IMR-90 (cell line): ENCODE measurements at regions not wholly inside any gene's neighbourhood (a gene's known extent, or its start where the extent isn't known, plus 50 kb on each side); places are given as distances from the start of the nearest gene placed in this dataset.

Experiments used
- ATAC-seq: fragments of 200-7000 bp; cut with Tn5 transposase; 2 replicates; pipeline ENCODE4 v1.9.1; 2020; ENCODE audit warnings: low read depth, mild to moderate bottlenecking, moderate library complexity
- BruUV-seq: library from RNA; stranded (reverse); fragments of 400-500 nt; replicated peaks from 2 replicates; lab custom pipeline; 2021; lab: Mats Ljungman, UMichigan
- CTCF ChIA-PET: fragments of 300-600 bp; formaldehyde crosslinking; extraction: SDS; loops from one replicate; lab custom pipeline; 2021; ENCODE audit warnings: antibody characterized with exemption; lab: Yijun Ruan, JAX
- POLR2A ChIA-PET: fragments of 300-600 bp; sonication (Branson Sonifier 250); formaldehyde crosslinking; loops from one replicate; lab custom pipeline; 2022; ENCODE audit warnings: antibody characterized with exemption; ENCODE audit not compliant: unreplicated experiment; lab: Charles Lee
- DNase-seq: peaks from one replicate; pipeline ENCODE4 v3.0.0; 2013
- H2AFZ ChIP-seq: replicated peaks from 2 replicates; pipeline ENCODE3; 2013; ENCODE audit warnings: low read length, mild to moderate bottlenecking; ENCODE audit not compliant: poor library complexity
- H2AK5ac ChIP-seq: 2 replicates; pipeline ENCODE4 v1.6.1; 2013; ENCODE audit warnings: low read depth, low read length, inconsistent platforms
- H2AK9ac ChIP-seq: replicated peaks from 2 replicates; pipeline ENCODE3; 2013; ENCODE audit warnings: mild to moderate bottlenecking, low read depth, low read length, moderate library complexity; ENCODE audit not compliant: poor library complexity
- H2BK120ac ChIP-seq: 2 replicates; pipeline ENCODE4 v1.6.1; 2013; ENCODE audit warnings: low read depth, low read length, inconsistent platforms
- H2BK15ac ChIP-seq: 3 replicates; pipeline ENCODE4 v1.6.1; 2013; ENCODE audit warnings: low read depth, low read length, inconsistent platforms
- H2BK20ac ChIP-seq: 2 replicates; pipeline ENCODE4 v1.6.1; 2013; ENCODE audit warnings: low read depth, mild to moderate bottlenecking, inconsistent platforms, low read length, moderate library complexity
- H2BK5ac ChIP-seq: 2 replicates; pipeline ENCODE4 v1.6.1; 2013; ENCODE audit warnings: mild to moderate bottlenecking, low read depth, low read length, inconsistent platforms; ENCODE audit not compliant: poor library complexity, severe bottlenecking
- H3K14ac ChIP-seq: replicated peaks from 2 replicates; pipeline ENCODE4 v1.6.1; 2013; ENCODE audit warnings: low read depth, low read length, inconsistent platforms
- H3K18ac ChIP-seq: 2 replicates; pipeline ENCODE4 v1.6.1; 2013; ENCODE audit warnings: low read depth, low read length, control low read depth
- H3K23ac ChIP-seq: 2 replicates; pipeline ENCODE4 v1.6.1; 2013; ENCODE audit warnings: low read depth, low read length, inconsistent platforms
- H3K27ac ChIP-seq: 2 replicates; pipeline ENCODE4 v1.5.1; 2013; ENCODE audit warnings: mild to moderate bottlenecking, control low read depth, low read length; ENCODE audit not compliant: insufficient read depth
- H3K27me3 ChIP-seq: 2 replicates; pipeline ENCODE4 v1.6.1; 2013; ENCODE audit warnings: low read length; ENCODE audit not compliant: control insufficient read depth, insufficient read depth
- H3K36me3 ChIP-seq: 2 replicates; pipeline ENCODE4 v1.6.1; 2013; ENCODE audit warnings: low read length, mixed read lengths; ENCODE audit not compliant: control insufficient read depth, insufficient read depth
- H3K4ac ChIP-seq: 2 replicates; pipeline ENCODE4 v1.6.1; 2013; ENCODE audit warnings: low read depth, low read length, inconsistent platforms
- H3K4me1 ChIP-seq: 2 replicates; pipeline ENCODE4 v1.6.1; 2013; ENCODE audit warnings: low read length, mixed read lengths; ENCODE audit not compliant: control insufficient read depth, insufficient read depth
- H3K4me2 ChIP-seq: 2 replicates; pipeline ENCODE4 v1.6.1; 2013; ENCODE audit warnings: low read depth, mild to moderate bottlenecking, control low read depth, low read length, moderate library complexity
- H3K4me3 ChIP-seq: 2 replicates; pipeline ENCODE4 v1.5.1; 2013; ENCODE audit warnings: low read depth, mild to moderate bottlenecking, control low read depth, low read length, moderate library complexity; ENCODE audit not compliant: insufficient read depth
- H3K56ac ChIP-seq: 2 replicates; pipeline ENCODE4 v1.6.1; 2013; ENCODE audit warnings: low read length, inconsistent platforms; ENCODE audit not compliant: insufficient read depth; ENCODE audit errors: extremely low read depth
- H3K79me1 ChIP-seq, 2 experiments: 2 replicates each; pipeline ENCODE4 v1.6.1; 2013; ENCODE audit warnings: low read length in 2 of 2, inconsistent platforms in 1 of 2, low read depth in 1 of 2
- H3K9ac ChIP-seq: 2 replicates; pipeline ENCODE4 v1.6.1; 2013; ENCODE audit warnings: low read depth, low read length, control low read depth
- H3K9me1 ChIP-seq: 2 replicates; pipeline ENCODE4 v1.6.1; 2013; ENCODE audit warnings: low read length, inconsistent platforms; ENCODE audit not compliant: insufficient read depth
- H3K9me3 ChIP-seq: 2 replicates; pipeline ENCODE4 v1.6.1; 2013; ENCODE audit warnings: low read length; ENCODE audit not compliant: control insufficient read depth, insufficient read depth
- H4K20me1 ChIP-seq: 2 replicates; pipeline ENCODE4 v1.6.1; 2013; ENCODE audit warnings: low read length, inconsistent platforms; ENCODE audit not compliant: insufficient read depth
- H4K5ac ChIP-seq: 2 replicates; pipeline ENCODE4 v1.6.1; 2013; ENCODE audit warnings: mild to moderate bottlenecking, low read depth, low read length, control low read depth
- H4K8ac ChIP-seq, 2 experiments: 2 replicates each; pipeline ENCODE4 v1.6.1; 2013; ENCODE audit warnings: low read depth in 2 of 2, low read length in 2 of 2, control low read depth in 1 of 2, inconsistent platforms in 1 of 2
- H4K91ac ChIP-seq: 2 replicates; pipeline ENCODE4 v1.6.1; 2013; ENCODE audit warnings: low read depth, low read length, inconsistent platforms; ENCODE audit not compliant: insufficient read depth
- FOS ChIP-seq: fragments of 150-350 bp; IDR thresholded peaks from 2 replicates; pipeline ENCODE4 v1.6.1; 2016; ENCODE audit warnings: low read depth, low read length
- WGBS, 2 experiments: methylation state at CpG; one replicate each; pipeline versions ENCODE4 v1.1.5 to v1.1.7; 2013; ENCODE audit warnings: missing lambda C conversion rate in 2 of 2; ENCODE audit not compliant: insufficient read length in 1 of 2; ENCODE audit errors: extremely low coverage in 2 of 2; 5-methylcytosine and 5-hydroxymethylcytosine counted together
- dilution Hi-C: fragments of 300-500 bp; cut with HindIII; formaldehyde crosslinking; loops from one replicate; pipeline ENCODE4 v1.14.3; 2018; ENCODE audit warnings: low sequenced_read_pairs; ENCODE audit not compliant: unreplicated experiment
- in situ Hi-C: fragments of 300-500 bp; cut with MboI; formaldehyde crosslinking; loops from 3 replicates; pipeline ENCODE4 v1.14.3; 2019; ENCODE audit warnings: low sequenced_read_pairs, inconsistent platforms, mixed read lengths
- intact Hi-C: fragments of 100-400 bp; cut with micrococcal nuclease; formaldehyde crosslinking; loops from 2 replicates; pipeline ENCODE4 v1.10.0; 2022

- no peak overlapping the region for H3K27ac ChIP-seq
- CTCF ChIA-PET: no interaction called here
- TF ChIP-seq FOS: no peak
- no peaks in the 10 kb centered on the region for H3K36me3 ChIP-seq
- H4K5ac ChIP-seq: no peak overlapping the region
- POLR2A ChIA-PET: no interaction called here
- H2BK5ac ChIP-seq: no peak overlapping the region
- H4K91ac ChIP-seq: no peak overlapping the region
- H2BK20ac ChIP-seq: no peak overlapping the region
- no peak overlapping the region for H4K8ac ChIP-seq
- no peaks in the 10 kb centered on the region for H3K79me1 ChIP-seq
- no peak overlapping the region for H3K4ac ChIP-seq
- no peak overlapping the region for H3K23ac ChIP-seq
- BruUV-seq: no TSS peak
- H2BK120ac ChIP-seq: no peak overlapping the region
- 0 out of 2 replicates have a peak, but pooled peaks cover 3% of the 10 kb centered on the region for H3K9me1 ChIP-seq
- ATAC-seq (no peak), DNase-seq (no peak)
- H4K20me1 ChIP-seq: no peaks in the 10 kb centered on the region
- in situ Hi-C loops: no loop called here
- H2BK15ac ChIP-seq: no peak overlapping the region
- intact Hi-C loops: no loop called here
- no peaks in the 10 kb centered on the region for H3K4me1 ChIP-seq
- no peak overlapping the region for H3K56ac ChIP-seq
- WGBS, 2 experiments: 52% methylated on average over 3 of the region's 9 CpGs; no CpG with 5 or more reads in 1 of the 2 experiments
- H3K27me3 ChIP-seq: peaks cover 2% of the 10 kb centered on the region
- no peak overlapping the region for H3K9ac ChIP-seq
- no peak overlapping the region for H3K18ac ChIP-seq
- H3K9me3 ChIP-seq: no peaks in the 10 kb centered on the region
- dilution Hi-C loops: no loop called here
- H2AK5ac ChIP-seq: no peak overlapping the region
- no peak overlapping the region for H3K14ac ChIP-seq
- H2AFZ ChIP-seq: no peak overlapping the region
- H2AK9ac ChIP-seq: no peak overlapping the region
- H3K4me2 ChIP-seq: no peak overlapping the region
- no peak overlapping the region for H3K4me3 ChIP-seq
Measured at GRCh38 chr18:46405832-46406538, 251.0 kb downstream of the LOXHD1 start.
